BJ (cell line): ENCODE measurements at regions not wholly inside any gene's neighbourhood (a gene's known extent, or its start where the extent isn't known, plus 50 kb on each side); places are given as distances from the start of the nearest gene placed in this dataset.

ENCODE experiments used
- CTCF ChIA-PET: fragments of 350-600 bp; formaldehyde crosslinking; extraction: SDS; loops from one replicate; lab custom pipeline; 2021; ENCODE audit warnings: antibody characterized with exemption, inconsistent platforms; lab: Yijun Ruan, JAX
- POLR2A ChIA-PET: fragments of 300-600 bp; sonication (Branson Sonifier 250); formaldehyde crosslinking; extraction: SDS; loops from one replicate; lab custom pipeline; 2021; ENCODE audit warnings: antibody characterized with exemption; lab: Charles Lee
- DNase-seq: peaks from one replicate; pipeline ENCODE4 v3.0.0-alpha.2; 2011; ENCODE audit warnings: low read depth
- H3K27me3 ChIP-seq: 2 replicates; pipeline ENCODE4 v1.6.0; 2011; ENCODE audit warnings: low read length; ENCODE audit not compliant: control insufficient read depth, insufficient read depth
- H3K36me3 ChIP-seq: 2 replicates; pipeline ENCODE4 v1.5.1; 2011; ENCODE audit warnings: low read length; ENCODE audit not compliant: control insufficient read depth, insufficient read depth
- H3K4me3 ChIP-seq: 2 replicates; pipeline ENCODE4 v1.5.1; 2011; ENCODE audit warnings: low read depth, mild to moderate bottlenecking, control low read depth, low read length
- CTCF ChIP-seq: IDR thresholded peaks from 2 replicates; pipeline ENCODE4 v1.5.1; 2011; ENCODE audit warnings: low read depth, mild to moderate bottlenecking, control low read depth, inconsistent platforms, low read length, moderate library complexity; ENCODE audit not compliant: insufficient read depth

- POLR2A ChIA-PET, result no interaction called here
These were observed 113.2 kb downstream of the CRLF2 start for GRCh38 chrX:1099146-1099770.

GRCh38 chrX:1097328-1097727 lies 115.1 kb downstream of the CRLF2 start:
- no peaks in the 10 kb centered on the region for H3K27me3 ChIP-seq
- TF ChIP-seq CTCF, result no peak
- no peak for DNase-seq
- no peak overlapping the region for H3K4me3 ChIP-seq
- CTCF ChIA-PET, result no interaction called here
- H3K36me3 ChIP-seq, result no peaks in the 10 kb centered on the region
- POLR2A ChIA-PET, result no interaction called here

More at GRCh38 chrX:1099146-1099770, 113.2 kb downstream of the CRLF2 start:
- Histone ChIP-seq H3K36me3 (no peaks in the 10 kb centered on the region), H3K4me3 (no peak overlapping the region), H3K27me3 (0 out of 2 replicates have a peak, but pooled peaks cover 2% of the 10 kb centered on the region)
- TF ChIP-seq CTCF, result no peak
- CTCF ChIA-PET, result no interaction called here
- no peak for DNase-seq

- no peak for TF ChIP-seq CTCF
- no peaks in the 10 kb centered on the region for H3K36me3 ChIP-seq
- H3K4me3 ChIP-seq, result no peak overlapping the region
- DNase-seq, result no peak
- ChIA-PET CTCF (no interaction called here), POLR2A (no interaction called here)
- H3K27me3 ChIP-seq, result no peaks in the 10 kb centered on the region
These were observed 117.7 kb downstream of the CRLF2 start for GRCh38 chrX:1094566-1095333.

GRCh38 chrX:1093586-1094421 lies 118.6 kb downstream of the CRLF2 start:
- H3K36me3 ChIP-seq, result no peaks in the 10 kb centered on the region
- DNase-seq, result no peak
- ChIA-PET CTCF (no interaction called here), POLR2A (no interaction called here)
- TF ChIP-seq CTCF, result no peak
- no peak overlapping the region for H3K4me3 ChIP-seq
- no peaks in the 10 kb centered on the region for H3K27me3 ChIP-seq

- Histone ChIP-seq H3K36me3 (no peaks in the 10 kb centered on the region), H3K4me3 (peak overlapping the region; percentile 17), H3K27me3 (no peaks in the 10 kb centered on the region)
- DNase-seq, result no peak
- ChIA-PET POLR2A (no interaction called here), CTCF (no interaction called here)
- TF ChIP-seq CTCF, result no peak
These were observed 119.3 kb downstream of the CRLF2 start for GRCh38 chrX:1093121-1093520.
